B cell (primary cell): ENCODE measurements at regions not wholly inside any gene's neighbourhood (a gene's known extent, or its start where the extent isn't known, plus 50 kb on each side); places are given as distances from the start of the nearest gene placed in this dataset.
"Not testable (repeated sequence)": the region's sequence is repeated elsewhere in the genome, so short reads cannot be mapped to it uniquely, and the experiment has no call there.

ENCODE experiments used
- ATAC-seq: fragments of 200-7000 bp; cut with Tn5 transposase; one replicate; pipeline ENCODE4 v1.10.0; 2021; ENCODE audit warnings: low read depth, mild to moderate bottlenecking, moderate number of reproducible peaks, moderate library complexity
- CTCF ChIA-PET: fragments of 350-600 bp; sonication (Branson Sonifier 250); formaldehyde crosslinking; loops from one replicate; lab custom pipeline; 2021; ENCODE audit warnings: antibody characterized with exemption, inconsistent platforms; lab: Charles Lee
- POLR2A ChIA-PET: fragments of 350-600 bp; sonication (Branson Sonifier 250); formaldehyde crosslinking; loops from one replicate; lab custom pipeline; 2021; ENCODE audit warnings: antibody characterized with exemption; lab: Charles Lee
- DNase-seq: peaks from one replicate; pipeline ENCODE4 v3.0.0; 2013
- H2AFZ ChIP-seq: 2 replicates; pipeline ENCODE4 v1.6.1; 2012; ENCODE audit warnings: mild to moderate bottlenecking, low read depth, low read length; ENCODE audit not compliant: insufficient read depth, poor library complexity, severe bottlenecking
- H3K27ac ChIP-seq, 2 donors: 1 replicate in 1 of 2; 2 replicates in 1 of 2; pipeline ENCODE4 v1.5.1; 2012 to 2013; ENCODE audit warnings: low read length in 2 of 2, mild to moderate bottlenecking in 2 of 2, moderate library complexity in 1 of 2
- H3K27me3 ChIP-seq, 4 experiments: fragments of 200-600 bp in 1 of 4; sonication (generic) in 1 of 4; replicated peaks in 1 of 4; 1 replicate in 2 of 4; 2 replicates in 2 of 4; pipeline versions ENCODE4 v1.6.1 to v1.7.0; 2013 to 2016; ENCODE audit warnings: low read length in 3 of 4, mild to moderate bottlenecking in 2 of 4, mixed read lengths in 1 of 4, moderate library complexity in 1 of 4; ENCODE audit not compliant: insufficient read depth in 4 of 4, control insufficient read depth in 3 of 4; ENCODE audit errors: control extremely low read depth in 1 of 4
- H3K36me3 ChIP-seq, 2 experiments: replicated peaks in 1 of 2; 1 replicate in 1 of 2; 2 replicates in 1 of 2; pipeline versions ENCODE4 v1.6.1 to v1.7.1; 2013; ENCODE audit warnings: low read length in 1 of 2; ENCODE audit not compliant: insufficient read depth in 2 of 2, control insufficient read depth in 1 of 2; ENCODE audit errors: control extremely low read depth in 1 of 2, extremely low read depth in 1 of 2
- H3K4me1 ChIP-seq, 2 donors: fragments of 200-600 bp in 1 of 2; sonication (generic) in 1 of 2; 1 replicate in 1 of 2; 2 replicates in 1 of 2; pipeline versions ENCODE4 v1.5.1 to v1.6.1; 2013 to 2017; ENCODE audit warnings: low read length in 2 of 2; ENCODE audit not compliant: control insufficient read depth in 2 of 2, insufficient read depth in 2 of 2
- H3K4me2 ChIP-seq: replicated peaks from 2 replicates; pipeline ENCODE3; 2012; ENCODE audit warnings: mild to moderate bottlenecking, low read depth, low read length; ENCODE audit not compliant: poor library complexity, severe bottlenecking
- H3K4me3 ChIP-seq, 5 experiments: fragments of 200-600 bp in 1 of 5; sonication (generic) in 1 of 5; 1 replicate in 3 of 5; 2 replicates in 2 of 5; pipeline versions ENCODE4 v1.5.1 to v1.7.0; 2011 to 2016; ENCODE audit warnings: low read length in 4 of 5, mild to moderate bottlenecking in 4 of 5, low read depth in 2 of 5, control low read depth in 1 of 5, moderate library complexity in 1 of 5; ENCODE audit not compliant: insufficient read depth in 1 of 5; ENCODE audit errors: control extremely low read depth in 1 of 5, extremely low read depth in 1 of 5
- H3K79me2 ChIP-seq: fragments of 200-600 bp; sonication (generic); one replicate; pipeline ENCODE4 v1.6.0; 2016; ENCODE audit warnings: low read length; ENCODE audit not compliant: control insufficient read depth, insufficient read depth
- H3K9ac ChIP-seq: fragments of 200-600 bp; sonication (generic); 2 replicates; pipeline ENCODE4 v1.6.1; 2017; ENCODE audit warnings: mild to moderate bottlenecking, low read length, moderate library complexity
- H3K9me3 ChIP-seq, 3 donors: one replicate each; pipeline versions ENCODE4 v1.6.1 to v1.7.1; 2013; ENCODE audit warnings: low read length in 2 of 3; ENCODE audit not compliant: control insufficient read depth in 2 of 3, insufficient read depth in 1 of 3; ENCODE audit errors: control extremely low read depth in 1 of 3
- H4K20me1 ChIP-seq: 2 replicates; pipeline ENCODE4 v1.6.0; 2012; ENCODE audit warnings: mild to moderate bottlenecking, low read length; ENCODE audit not compliant: insufficient read depth, control insufficient read depth, poor library complexity, severe bottlenecking
- H3K27ac Mint-ChIP-seq: one replicate; pipeline ENCODE4 v1.8.0; 2021; ENCODE audit warnings: mixed read lengths
- H3K27me3 Mint-ChIP-seq: one replicate; pipeline ENCODE4 v1.8.0; 2021; ENCODE audit warnings: mixed read lengths
- H3K4me1 Mint-ChIP-seq: one replicate; pipeline ENCODE4 v1.8.0; 2021; ENCODE audit warnings: mixed read lengths
- H3K4me3 Mint-ChIP-seq: one replicate; pipeline ENCODE4 v1.8.0; 2021; ENCODE audit warnings: mixed read lengths
- H3K9me3 Mint-ChIP-seq: one replicate; pipeline ENCODE4 v1.8.0; 2022; ENCODE audit warnings: mixed read lengths; ENCODE audit not compliant: insufficient read depth
- CTCF ChIP-seq: fragments of 200-600 bp; IDR thresholded peaks from one replicate; pipeline ENCODE4 v1.8.0; 2022; ENCODE audit warnings: antibody characterized with exemption, mild to moderate bottlenecking
- EZH2 ChIP-seq: IDR thresholded peaks from 2 replicates; pipeline ENCODE4 v1.6.1; 2012; ENCODE audit warnings: borderline replicate concordance, low read depth, mild to moderate bottlenecking, moderate library complexity, low read length; ENCODE audit not compliant: insufficient read depth, poor library complexity, severe bottlenecking
- WGBS: methylation state at CpG from one replicate; pipeline ENCODE4 v1.1.5; 2013; ENCODE audit warnings: missing lambda C conversion rate; ENCODE audit not compliant: insufficient coverage; 5-methylcytosine and 5-hydroxymethylcytosine counted together
- intact Hi-C: fragments of 100-400 bp; cut with micrococcal nuclease; formaldehyde crosslinking; loops from one replicate; pipeline ENCODE4 v1.10.0; 2022

- H3K79me2 ChIP-seq, H3K9me3 ChIP-seq, H2AFZ ChIP-seq, DNase-seq, H3K9me3 Mint-ChIP-seq, H3K27ac ChIP-seq, H3K4me1 Mint-ChIP-seq, H3K27me3 Mint-ChIP-seq, H4K20me1 ChIP-seq, H3K4me3 ChIP-seq, intact Hi-C loops, H3K4me1 ChIP-seq, H3K9ac ChIP-seq, CTCF ChIA-PET, ATAC-seq, POLR2A ChIA-PET, H3K4me2 ChIP-seq, H3K4me3 Mint-ChIP-seq, H3K27me3 ChIP-seq, H3K27ac Mint-ChIP-seq, H3K36me3 ChIP-seq: not testable (repeated sequence)
- WGBS = 100% methylated on average over 1 of the region's 6 CpGs
These were observed 61.0 kb upstream of the PNPLA4 start for GRCh38 chrX:7988013-7988759.

GRCh38 chrX:7987160-7988012 is 60.2 kb upstream of the PNPLA4 start:
- Histone ChIP-seq H3K27ac (no peak overlapping the region), H3K4me1 (no peaks in the 10 kb centered on the region), H3K4me2 (no peak overlapping the region), H3K27me3 (no peaks in the 10 kb centered on the region), H4K20me1 (no peaks in the 10 kb centered on the region), H3K79me2 (no peaks in the 10 kb centered on the region), H2AFZ (no peak overlapping the region), H3K9me3 (no peaks in the 10 kb centered on the region), H3K36me3 (no peaks in the 10 kb centered on the region), H3K4me3 (no peak overlapping the region), H3K9ac (no peak overlapping the region)
- ChIA-PET CTCF (no interaction called here), POLR2A (no interaction called here)
- no peaks in the 10 kb centered on the region for H3K27me3 Mint-ChIP-seq
- H3K27ac Mint-ChIP-seq = no peak overlapping the region
- no peak overlapping the region for H3K4me3 Mint-ChIP-seq
- TF ChIP-seq CTCF = no peak
- no peak for TF ChIP-seq EZH2
- ATAC-seq (no peak), DNase-seq (no peak)
- intact Hi-C loops = no loop called here
- H3K9me3 Mint-ChIP-seq = no peaks in the 10 kb centered on the region
- WGBS = no CpG with 5 or more reads among the region's 6 CpGs
- H3K4me1 Mint-ChIP-seq = peaks cover 5% of the 10 kb centered on the region

GRCh38 chrX:7986738-7987137 is 59.5 kb upstream of the PNPLA4 start:
- H3K9me3 ChIP-seq, H3K4me1 Mint-ChIP-seq, H3K4me1 ChIP-seq, H3K9me3 Mint-ChIP-seq, H3K27me3 Mint-ChIP-seq, H3K79me2 ChIP-seq, DNase-seq, H3K4me3 Mint-ChIP-seq, ATAC-seq, H3K4me2 ChIP-seq, H3K9ac ChIP-seq, H4K20me1 ChIP-seq, intact Hi-C loops, H3K27ac Mint-ChIP-seq, H3K4me3 ChIP-seq, POLR2A ChIA-PET, H3K27ac ChIP-seq, H3K27me3 ChIP-seq, H2AFZ ChIP-seq, CTCF ChIA-PET, H3K36me3 ChIP-seq: not testable (repeated sequence)
- WGBS = no CpG with 5 or more reads among the region's 9 CpGs
